ENCODE measurements at regions not wholly inside any gene's neighbourhood (a gene's known extent, or its start where the extent isn't known, plus 50 kb on each side); places are given as distances from the start of the nearest gene placed in this dataset.

- TF ChIP-seq SCMH1 (CRISPR knock-in tag; IDR thresholded peaks at IDR 0.05; ENCODE audit: borderline replicate concordance) (no peak), SALL2 (CRISPR knock-in tag; IDR thresholded peaks at IDR 0.05) (no peak), NPAS2 (CRISPR knock-in tag; IDR thresholded peaks at IDR 0.05; ENCODE audit: borderline replicate concordance) (no peak), HNRNPLL (IDR thresholded peaks at IDR 0.05; ENCODE audit: low read depth, low read length, poor library complexity, severe bottlenecking) (no peak), THAP11 (CRISPR knock-in tag; IDR thresholded peaks at IDR 0.05) (no peak), ETV6 (CRISPR knock-in tag; conservative IDR thresholded peaks at IDR 0.05) (no peak), ZBTB8A (CRISPR knock-in tag; IDR thresholded peaks at IDR 0.05; ENCODE audit: borderline replicate concordance, low read depth) (no peak), U2AF2 (IDR thresholded peaks at IDR 0.05; ENCODE audit: low read depth, low read length) (no peak), ZNF230 (CRISPR knock-in tag; IDR thresholded peaks at IDR 0.05) (no peak), HNF1A (IDR thresholded peaks at IDR 0.05; ENCODE audit: low read depth) (no peak), HNF1A (CRISPR knock-in tag; IDR thresholded peaks at IDR 0.05; ENCODE audit: borderline replicate concordance) (no peak), ZNF432 (CRISPR knock-in tag; IDR thresholded peaks at IDR 0.05; ENCODE audit: borderline replicate concordance) (no peak), ZNF343 (CRISPR knock-in tag; IDR thresholded peaks at IDR 0.05) (no peak), ZNF703 (CRISPR knock-in tag; IDR thresholded peaks at IDR 0.05; ENCODE audit: borderline replicate concordance) (no peak), NFKBIZ (CRISPR knock-in tag; IDR thresholded peaks at IDR 0.05) (no peak), ZZZ3 (CRISPR knock-in tag; IDR thresholded peaks at IDR 0.05; ENCODE audit: borderline replicate concordance) (no peak), THYN1 (CRISPR knock-in tag; IDR thresholded peaks at IDR 0.05; ENCODE audit: borderline replicate concordance, low read depth) (no peak), FOSL1 (CRISPR knock-in tag; IDR thresholded peaks at IDR 0.05; ENCODE audit: borderline replicate concordance) (no peak), MED13 (CRISPR knock-in tag; IDR thresholded peaks at IDR 0.05) (no peak), CHCHD3 (CRISPR knock-in tag; IDR thresholded peaks at IDR 0.05) (no peak), MXD4 (CRISPR knock-in tag; IDR thresholded peaks at IDR 0.05) (no peak), RBM39 (IDR thresholded peaks at IDR 0.05; ENCODE audit: low read depth, low read length, poor library complexity, severe bottlenecking) (no peak), PRPF4 (IDR thresholded peaks at IDR 0.05; ENCODE audit: low read depth, low read length, poor library complexity, severe bottlenecking) (no peak), MAFK (conservative IDR thresholded peaks at IDR 0.05 in 1 of 2, IDR thresholded peaks at IDR 0.05 in 1 of 2; ENCODE audit: low read length in 2 of 2) (no peak), IRF2 (CRISPR knock-in tag; IDR thresholded peaks at IDR 0.05) (peak; percentile 27; the same call in 1 of the 2 replicates), KDM2A (CRISPR knock-in tag; IDR thresholded peaks at IDR 0.05; ENCODE audit: borderline replicate concordance, low read depth) (peak; percentile 37; the same call in 1 of the 2 replicates), ZNF709 (CRISPR knock-in tag; IDR thresholded peaks at IDR 0.05) (no peak)
These were observed 100.8 kb downstream of the ABCC12 start (continued) for GRCh38 chr16:48054881-48055601.
